Fibroblast of pulmonary artery (primary cell): ENCODE measurements at regions not wholly inside any gene's neighbourhood (a gene's known extent, or its start where the extent isn't known, plus 50 kb on each side); places are given as distances from the start of the nearest gene placed in this dataset.
A peak's percentile ranks its signal among the peaks of the same experiment; 100 is the strongest.

ENCODE experiments used
- DNase-seq: peaks from one replicate; pipeline ENCODE4 v3.0.0-alpha.2; 2010; ENCODE audit warnings: low read depth
- H3K4me3 ChIP-seq: replicated peaks from 2 replicates; pipeline ENCODE4 v1.5.1; 2011; ENCODE audit warnings: low read depth, mild to moderate bottlenecking, control low read depth, low read length, moderate library complexity
- CTCF ChIP-seq: IDR thresholded peaks from 2 replicates; pipeline ENCODE4 v1.5.1; 2011; ENCODE audit warnings: mild to moderate bottlenecking, control low read depth, low read length, inconsistent platforms; ENCODE audit errors: missing control alignments

- H3K4me3 ChIP-seq: no peak overlapping the region
- DNase-seq: no peak
- no peak for TF ChIP-seq CTCF
Measured at GRCh38 chr10:14384915-14385314, 54.2 kb upstream of the FRMD4A start.

- no peak for TF ChIP-seq CTCF
- no peak overlapping the region for H3K4me3 ChIP-seq
- peak; percentile 20 for DNase-seq
Measured at GRCh38 chr10:14384116-14384730, 53.5 kb upstream of the FRMD4A start.

- H3K4me3 ChIP-seq: no peak overlapping the region
- no peak for TF ChIP-seq CTCF
- DNase-seq: peak; percentile 23
Measured at GRCh38 chr10:14383266-14383665, 52.5 kb upstream of the FRMD4A start.

GRCh38 chr10:14382531-14382930 is 51.8 kb upstream of the FRMD4A start:
- no peak overlapping the region for H3K4me3 ChIP-seq
- no peak for TF ChIP-seq CTCF
- DNase-seq: no peak

- peak; percentile 21 for DNase-seq
- TF ChIP-seq CTCF: no peak
- H3K4me3 ChIP-seq: no peak overlapping the region
Measured at GRCh38 chr10:14382022-14382421, 51.3 kb upstream of the FRMD4A start.

GRCh38 chr10:14381475-14381874 is 50.8 kb upstream of the FRMD4A start:
- TF ChIP-seq CTCF: no peak
- no peak for DNase-seq
- H3K4me3 ChIP-seq: no peak overlapping the region

GRCh38 chr10:14380746-14381145 is 50.0 kb upstream of the FRMD4A start:
- H3K4me3 ChIP-seq: no peak overlapping the region
- TF ChIP-seq CTCF: no peak
- no peak for DNase-seq
